GM15510 (cell line): ENCODE measurements at regions not wholly inside any gene's neighbourhood (a gene's known extent, or its start where the extent isn't known, plus 50 kb on each side); places are given as distances from the start of the nearest gene placed in this dataset.

Source experiments
- POLR2A ChIP-seq: IDR thresholded peaks from 3 replicates; pipeline ENCODE4 v1.6.1; 2011; ENCODE audit warnings: borderline replicate concordance; ENCODE audit not compliant: insufficient read length; ENCODE audit errors: extremely low read depth

GRCh38 chr5:91257301-91257700 is 125.8 kb downstream of the ARRDC3 start:
- TF ChIP-seq POLR2A: no peak

- no peak for TF ChIP-seq POLR2A
Measured at GRCh38 chr5:91256142-91256524, 127.0 kb downstream of the ARRDC3 start.

- no peak for TF ChIP-seq POLR2A
Measured at GRCh38 chr5:91255396-91256141, 127.5 kb downstream of the ARRDC3 start.

- TF ChIP-seq POLR2A: no peak
Measured at GRCh38 chr5:91252916-91253315, 130.2 kb downstream of the ARRDC3 start.

GRCh38 chr5:91245871-91246270 is 137.2 kb downstream of the ARRDC3 start:
- TF ChIP-seq POLR2A: no peak

GRCh38 chr5:91245074-91245452 is 138.1 kb downstream of the ARRDC3 start:
- no peak for TF ChIP-seq POLR2A

GRCh38 chr5:91244380-91245073 is 138.6 kb downstream of the ARRDC3 start:
- TF ChIP-seq POLR2A: no peak

GRCh38 chr5:91243852-91244251 is 139.3 kb downstream of the ARRDC3 start:
- TF ChIP-seq POLR2A: no peak

- no peak for TF ChIP-seq POLR2A
Measured at GRCh38 chr5:91243286-91243685, 139.8 kb downstream of the ARRDC3 start.

- TF ChIP-seq POLR2A: no peak
Measured at GRCh38 chr5:91240175-91240574, 142.9 kb downstream of the ARRDC3 start.

- no peak for TF ChIP-seq POLR2A
Measured at GRCh38 chr5:91235271-91235694, 147.8 kb downstream of the ARRDC3 start.

- no peak for TF ChIP-seq POLR2A
Measured at GRCh38 chr5:91232523-91232922, 150.6 kb downstream of the ARRDC3 start.

GRCh38 chr5:91229031-91229727 is 153.9 kb downstream of the ARRDC3 start:
- no peak for TF ChIP-seq POLR2A

GRCh38 chr5:91228188-91228587 is 154.9 kb downstream of the ARRDC3 start:
- TF ChIP-seq POLR2A: no peak

GRCh38 chr5:91225848-91226686 is 157.1 kb downstream of the ARRDC3 start:
- TF ChIP-seq POLR2A: no peak

- TF ChIP-seq POLR2A: no peak
Measured at GRCh38 chr5:91224969-91225368, 158.1 kb downstream of the ARRDC3 start.

GRCh38 chr5:91224456-91224855 is 158.7 kb downstream of the ARRDC3 start:
- no peak for TF ChIP-seq POLR2A
